HG03565 (cell line): ENCODE measurements at regions not wholly inside any gene's neighbourhood (a gene's known extent, or its start where the extent isn't known, plus 50 kb on each side); places are given as distances from the start of the nearest gene placed in this dataset.

Experiments
- ATAC-seq: cut with Tn5 transposase; IDR thresholded peaks from one replicate; pipeline ENCODE4 v1.9.1; 2021; ENCODE audit warnings: mild to moderate bottlenecking, moderate library complexity; ENCODE audit not compliant: unreplicated experiment

GRCh38 chr6:97790926-97791590 lies 508.0 kb upstream of the MMS22L start:
- no peak for ATAC-seq

GRCh38 chr6:97805596-97805995 lies 522.6 kb upstream of the MMS22L start:
- no peak for ATAC-seq

- ATAC-seq: no peak
These were observed 529.9 kb upstream of the MMS22L start for GRCh38 chr6:97812940-97813339.

GRCh38 chr6:97813889-97814567 lies 531.0 kb upstream of the MMS22L start:
- ATAC-seq: no peak

- no peak for ATAC-seq
These were observed 532.3 kb upstream of the MMS22L start for GRCh38 chr6:97815301-97815812.

GRCh38 chr6:97816526-97816925 lies 533.5 kb upstream of the MMS22L start:
- ATAC-seq: no peak

GRCh38 chr6:97819710-97820109 lies 536.7 kb upstream of the MMS22L start:
- ATAC-seq: no peak

GRCh38 chr6:97820400-97820799 lies 537.4 kb upstream of the MMS22L start:
- ATAC-seq: no peak

GRCh38 chr6:97822632-97823031 lies 539.6 kb upstream of the MMS22L start:
- no peak for ATAC-seq

GRCh38 chr6:97841763-97842162 lies 558.7 kb upstream of the MMS22L start:
- ATAC-seq: no peak

GRCh38 chr6:97842521-97842920 lies 559.5 kb upstream of the MMS22L start:
- no peak for ATAC-seq

GRCh38 chr6:97849390-97849789 lies 566.4 kb upstream of the MMS22L start:
- ATAC-seq: no peak

GRCh38 chr6:97850458-97851212 lies 567.6 kb upstream of the MMS22L start:
- ATAC-seq: no peak

- no peak for ATAC-seq
These were observed 580.7 kb upstream of the MMS22L start for GRCh38 chr6:97863697-97864096.

- ATAC-seq: no peak
These were observed 581.4 kb upstream of the MMS22L start for GRCh38 chr6:97864366-97864765.

- ATAC-seq: no peak
These were observed 581.8 kb upstream of the MMS22L start for GRCh38 chr6:97864826-97865225.

- ATAC-seq: no peak
These were observed 582.6 kb upstream of the MMS22L start for GRCh38 chr6:97865612-97866011.

GRCh38 chr6:97866616-97867015 lies 583.6 kb upstream of the MMS22L start:
- no peak for ATAC-seq

GRCh38 chr6:97867177-97867576 lies 584.2 kb upstream of the MMS22L start:
- ATAC-seq: no peak

- no peak for ATAC-seq
These were observed 587.3 kb upstream of the MMS22L start for GRCh38 chr6:97870273-97870672.

GRCh38 chr6:97876711-97877110 lies 593.7 kb upstream of the MMS22L start:
- ATAC-seq: no peak

- no peak for ATAC-seq
These were observed 599.7 kb upstream of the MMS22L start for GRCh38 chr6:97882755-97883154.
